ENCODE measurements at regions not wholly inside any gene's neighbourhood (a gene's known extent, or its start where the extent isn't known, plus 50 kb on each side); places are given as distances from the start of the nearest gene placed in this dataset.

DNA sequence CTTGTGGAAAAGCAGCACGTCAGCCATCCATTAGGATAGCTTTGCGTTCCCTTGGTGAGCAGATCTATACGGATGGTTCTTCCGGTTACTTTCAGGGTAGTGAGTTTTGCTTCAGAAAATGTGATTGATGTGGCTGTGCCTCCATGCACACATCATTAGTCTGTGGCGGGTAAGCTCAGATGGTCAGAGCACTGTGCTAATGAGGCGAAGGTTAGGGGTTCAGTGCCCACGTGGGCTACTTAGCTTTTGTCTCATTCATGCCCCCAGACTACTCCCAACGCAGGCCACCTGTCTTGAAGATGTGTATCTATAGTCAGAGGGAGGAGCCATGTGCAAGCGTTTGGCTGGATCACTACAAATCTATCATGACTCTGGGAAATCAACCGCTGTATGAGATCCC is 322.8 kb upstream of the POU3F3 start:
- Histone ChIP-seq H2BK120ac (ENCODE audit: low read depth, low read length, poor library complexity, severe bottlenecking) (no peak overlapping the region), H2BK15ac (ENCODE audit: low read depth, low read length) (no peak overlapping the region), H3K23me2 (ENCODE audit: insufficient read length, low read depth, low read length, poor library complexity, severe bottlenecking) (no peaks in the 10 kb centered on the region), H3K27ac (ENCODE audit: insufficient read length, low read depth, low read length) (no peak overlapping the region), H4K8ac (replicated peaks; ENCODE audit: insufficient read length, low read depth, low read length) (no peak overlapping the region), H2BK12ac (ENCODE audit: insufficient read length, low read depth, low read length) (no peak overlapping the region), H2BK5ac (ENCODE audit: insufficient read length, low read length) (no peak overlapping the region), H3K56ac (ENCODE audit: insufficient read length, low read depth, low read length) (no peak overlapping the region), H3K9ac (ENCODE audit: extremely low read depth, insufficient read length, low read length) (no peak overlapping the region), H4K91ac (ENCODE audit: insufficient read length, low read depth, low read length) (no peak overlapping the region), H3T11ph (ENCODE audit: low read length) (no peak overlapping the region), H2AK5ac (ENCODE audit: insufficient read length, low read length) (no peak overlapping the region), H4K5ac (ENCODE audit: insufficient read length, low read depth, low read length) (no peak overlapping the region), H3K9me3 (ENCODE audit: control insufficient read depth, low read depth, low read length) (no peaks in the 10 kb centered on the region), H3K18ac (ENCODE audit: insufficient read length, low read depth, low read length) (no peak overlapping the region), H3K4me1 (ENCODE audit: insufficient read depth, low read length) (no peaks in the 10 kb centered on the region), H2BK20ac (ENCODE audit: low read depth, low read length, poor library complexity, severe bottlenecking) (no peak overlapping the region), H3K14ac (ENCODE audit: insufficient read depth, low read length) (no peak overlapping the region), H3K4me2 (ENCODE audit: insufficient read depth, insufficient read length, low read length) (no peak overlapping the region), H3K23ac (ENCODE audit: insufficient read length, low read depth, low read length) (no peak overlapping the region), H3K4ac (ENCODE audit: low read depth, low read length) (no peak overlapping the region), H3K27me3 (ENCODE audit: insufficient read depth, low read length) (no peaks in the 10 kb centered on the region), H4K20me1 (ENCODE audit: control insufficient read depth, insufficient read depth, insufficient read length) (no peaks in the 10 kb centered on the region), H2AFZ (ENCODE audit: low read length) (no peak overlapping the region), H3K79me2 (ENCODE audit: insufficient read depth, low read length) (no peaks in the 10 kb centered on the region), H3K79me1 (ENCODE audit: insufficient read depth, low read depth, low read length, poor library complexity, severe bottlenecking) (no peaks in the 10 kb centered on the region)
- Mint-ChIP-seq H3K9me3 (peaks cover 3 to 5% of the 10 kb centered on the region in 2 experiments; a peak in 3 of 5 replicates), H3K27me3 (ENCODE audit: low read depth) (no peaks in the 10 kb centered on the region), H3K4me3 (no peak overlapping the region), H3K27ac (no peak overlapping the region), H3K4me1 (no peaks in the 10 kb centered on the region), H3K36me3 (ENCODE audit: insufficient read depth in 1 of 3, low read depth in 3 of 3) (no peaks in the 10 kb centered on the region; a peak in 1 of 7 replicates)
- TF ChIP-seq, protein P1, sequence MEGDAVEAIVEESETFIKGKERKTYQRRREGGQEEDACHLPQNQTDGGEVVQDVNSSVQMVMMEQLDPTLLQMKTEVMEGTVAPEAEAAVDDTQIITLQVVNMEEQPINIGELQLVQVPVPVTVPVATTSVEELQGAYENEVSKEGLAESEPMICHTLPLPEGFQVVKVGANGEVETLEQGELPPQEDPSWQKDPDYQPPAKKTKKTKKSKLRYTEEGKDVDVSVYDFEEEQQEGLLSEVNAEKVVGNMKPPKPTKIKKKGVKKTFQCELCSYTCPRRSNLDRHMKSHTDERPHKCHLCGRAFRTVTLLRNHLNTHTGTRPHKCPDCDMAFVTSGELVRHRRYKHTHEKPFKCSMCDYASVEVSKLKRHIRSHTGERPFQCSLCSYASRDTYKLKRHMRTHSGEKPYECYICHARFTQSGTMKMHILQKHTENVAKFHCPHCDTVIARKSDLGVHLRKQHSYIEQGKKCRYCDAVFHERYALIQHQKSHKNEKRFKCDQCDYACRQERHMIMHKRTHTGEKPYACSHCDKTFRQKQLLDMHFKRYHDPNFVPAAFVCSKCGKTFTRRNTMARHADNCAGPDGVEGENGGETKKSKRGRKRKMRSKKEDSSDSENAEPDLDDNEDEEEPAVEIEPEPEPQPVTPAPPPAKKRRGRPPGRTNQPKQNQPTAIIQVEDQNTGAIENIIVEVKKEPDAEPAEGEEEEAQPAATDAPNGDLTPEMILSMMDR (conservative IDR thresholded peaks at IDR 0.05) = no peak
- DNase-seq = no peak
- no CpG with 5 or more reads among the region's 10 CpGs for WGBS (ENCODE audit: extremely low coverage, insufficient read length, low lambda C conversion rate)

Data from H9 (cell line).